ENCODE measurements at regions not wholly inside any gene's neighbourhood (a gene's known extent, or its start where the extent isn't known, plus 50 kb on each side); places are given as distances from the start of the nearest gene placed in this dataset.

DNA sequence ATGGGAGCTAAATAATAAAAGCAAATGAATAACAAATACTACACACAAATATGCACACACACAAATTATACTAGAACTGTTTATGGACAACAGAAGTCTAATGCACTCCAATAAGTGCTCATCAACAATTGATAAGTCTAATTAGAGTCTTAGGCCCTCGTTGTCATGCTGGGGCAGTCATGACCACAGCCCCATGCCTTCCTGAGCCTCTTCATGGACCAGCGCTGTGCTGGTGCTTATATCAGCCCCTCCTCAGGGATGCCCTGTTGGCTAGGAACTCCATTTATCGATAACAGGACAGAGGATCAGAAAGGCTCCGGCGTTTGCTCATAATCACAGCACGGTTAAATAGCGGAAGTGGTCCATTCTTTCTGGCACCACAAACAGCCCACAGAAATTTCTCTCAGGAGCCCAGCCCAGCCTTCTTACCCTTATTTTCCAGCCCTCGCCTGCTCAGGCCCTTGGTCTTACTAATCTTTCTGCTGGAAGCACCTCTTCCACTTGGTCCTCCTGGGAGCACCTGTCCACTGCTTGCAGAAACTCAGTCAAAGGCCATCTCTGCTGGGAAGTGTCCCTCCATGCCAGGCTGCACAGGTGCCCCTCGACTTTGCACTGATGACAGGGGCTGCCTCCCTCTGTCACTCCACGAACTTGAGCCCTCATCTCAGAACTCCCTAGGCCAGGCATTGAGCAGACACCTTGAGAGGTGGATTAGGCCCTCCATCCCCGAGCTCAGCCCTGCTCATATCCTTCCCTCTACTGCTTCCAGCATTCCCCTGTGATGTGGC is 500.2 kb upstream of the HS6ST1 start:
- Mint-ChIP-seq H3K27me3 (ENCODE audit: low read depth) (peaks cover 15% of the 10 kb centered on the region), H3K4me3 (no peak overlapping the region), H3K36me3 (ENCODE audit: low read depth) (no peaks in the 10 kb centered on the region), H3K9me3 (peaks cover 4% of the 10 kb centered on the region), H3K4me1 (peaks cover 8% of the 10 kb centered on the region), H3K27ac (no peak overlapping the region)
- TF ChIP-seq, protein P1, sequence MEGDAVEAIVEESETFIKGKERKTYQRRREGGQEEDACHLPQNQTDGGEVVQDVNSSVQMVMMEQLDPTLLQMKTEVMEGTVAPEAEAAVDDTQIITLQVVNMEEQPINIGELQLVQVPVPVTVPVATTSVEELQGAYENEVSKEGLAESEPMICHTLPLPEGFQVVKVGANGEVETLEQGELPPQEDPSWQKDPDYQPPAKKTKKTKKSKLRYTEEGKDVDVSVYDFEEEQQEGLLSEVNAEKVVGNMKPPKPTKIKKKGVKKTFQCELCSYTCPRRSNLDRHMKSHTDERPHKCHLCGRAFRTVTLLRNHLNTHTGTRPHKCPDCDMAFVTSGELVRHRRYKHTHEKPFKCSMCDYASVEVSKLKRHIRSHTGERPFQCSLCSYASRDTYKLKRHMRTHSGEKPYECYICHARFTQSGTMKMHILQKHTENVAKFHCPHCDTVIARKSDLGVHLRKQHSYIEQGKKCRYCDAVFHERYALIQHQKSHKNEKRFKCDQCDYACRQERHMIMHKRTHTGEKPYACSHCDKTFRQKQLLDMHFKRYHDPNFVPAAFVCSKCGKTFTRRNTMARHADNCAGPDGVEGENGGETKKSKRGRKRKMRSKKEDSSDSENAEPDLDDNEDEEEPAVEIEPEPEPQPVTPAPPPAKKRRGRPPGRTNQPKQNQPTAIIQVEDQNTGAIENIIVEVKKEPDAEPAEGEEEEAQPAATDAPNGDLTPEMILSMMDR (IDR thresholded peaks at IDR 0.05; ENCODE audit: unreplicated experiment in 3 of 3) = no peak

- peaks cover 15% of the 10 kb centered on the region for H3K27me3 Mint-ChIP-seq (ENCODE audit: low read depth)
- no peak overlapping the region for H3K4me3 Mint-ChIP-seq
- TF ChIP-seq, protein P1 (IDR thresholded peaks at IDR 0.05; ENCODE audit: unreplicated experiment in 3 of 3) = no peak
- H3K9me3 Mint-ChIP-seq = peaks cover 8% of the 10 kb centered on the region
- H3K4me1 Mint-ChIP-seq = peaks cover 8% of the 10 kb centered on the region
- no peak overlapping the region for H3K27ac Mint-ChIP-seq
- H3K36me3 Mint-ChIP-seq (ENCODE audit: low read depth) = no peaks in the 10 kb centered on the region
Observed at GRCh38 chr2:128820452-128820851, 501.8 kb upstream of the HS6ST1 start.

GRCh38 chr2:128821010-128821409 is 502.3 kb upstream of the HS6ST1 start:
- TF ChIP-seq, protein P1 (IDR thresholded peaks at IDR 0.05; ENCODE audit: unreplicated experiment in 3 of 3) = no peak
- H3K27me3 Mint-ChIP-seq (ENCODE audit: low read depth) = peaks cover 15% of the 10 kb centered on the region
- peaks cover 8% of the 10 kb centered on the region for H3K4me1 Mint-ChIP-seq
- no peak overlapping the region for H3K4me3 Mint-ChIP-seq
- peaks cover 8% of the 10 kb centered on the region for H3K9me3 Mint-ChIP-seq
- H3K36me3 Mint-ChIP-seq (ENCODE audit: low read depth) = no peaks in the 10 kb centered on the region
- H3K27ac Mint-ChIP-seq = no peak overlapping the region

DNA sequence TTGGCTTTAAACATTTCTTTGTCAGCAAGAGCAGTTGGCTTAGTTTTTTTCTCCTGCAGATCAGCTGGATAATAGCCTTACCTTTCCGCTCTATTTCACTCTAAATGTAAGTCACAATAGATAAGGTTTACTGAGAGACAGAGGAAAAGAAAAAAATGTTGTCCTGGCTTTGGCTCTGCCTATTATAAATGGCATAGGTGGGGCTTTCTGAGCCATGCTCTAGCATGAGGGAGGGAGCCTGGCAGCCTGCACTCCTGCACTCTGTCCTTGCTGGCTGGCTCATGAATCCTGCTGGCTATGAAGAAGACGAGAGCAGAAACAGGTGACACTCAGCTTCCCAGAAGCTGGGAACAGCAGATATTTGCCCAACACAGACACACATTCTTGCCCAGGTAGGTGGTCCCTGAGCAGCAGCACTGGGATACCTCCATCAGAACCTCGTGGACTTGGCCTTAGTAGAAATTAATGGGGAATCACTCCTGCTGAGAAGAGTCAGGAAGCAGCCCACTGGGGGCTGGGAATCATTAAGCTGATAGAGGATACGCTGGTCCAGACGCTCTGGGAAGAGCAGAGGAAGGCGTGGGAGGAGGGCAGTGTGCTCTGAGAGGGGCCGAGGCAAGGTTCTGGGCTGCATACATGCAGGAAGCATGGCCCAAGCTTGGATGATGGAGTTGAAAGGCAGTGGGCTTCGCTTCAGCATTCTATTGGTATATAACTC is 514.4 kb upstream of the HS6ST1 start:
- no peaks in the 10 kb centered on the region for H3K9me3 Mint-ChIP-seq
- peak overlapping the region; percentile 60 to 85 (median 76) for H3K27ac Mint-ChIP-seq
- H3K4me3 Mint-ChIP-seq = no peak overlapping the region
- H3K27me3 Mint-ChIP-seq (ENCODE audit: low read depth) = peaks cover 12% of the 10 kb centered on the region
- TF ChIP-seq, protein P1 (IDR thresholded peaks at IDR 0.05; ENCODE audit: unreplicated experiment in 3 of 3) = no peak
- no peaks in the 10 kb centered on the region for H3K36me3 Mint-ChIP-seq (ENCODE audit: low read depth)
- H3K4me1 Mint-ChIP-seq = peaks cover 22% of the 10 kb centered on the region

DNA sequence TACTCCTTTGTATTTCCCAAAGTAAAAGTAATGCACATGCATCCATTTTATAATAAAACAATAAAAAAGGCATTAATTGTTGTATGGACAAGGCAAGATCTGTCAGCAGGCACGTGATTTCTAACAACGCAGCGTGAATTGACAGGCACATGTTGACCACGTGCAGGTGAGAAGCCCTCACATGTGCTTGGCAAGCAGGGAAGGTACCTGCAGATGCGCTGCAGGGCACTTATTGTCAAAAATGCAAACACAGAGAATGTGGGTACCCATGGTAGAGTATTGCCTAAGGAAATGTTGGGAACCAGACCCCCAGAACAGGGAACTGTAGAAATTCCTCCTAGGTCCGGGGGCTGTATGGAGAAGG is 515.0 kb upstream of the HS6ST1 start:
- Mint-ChIP-seq H3K36me3 (ENCODE audit: low read depth) (no peaks in the 10 kb centered on the region), H3K27me3 (ENCODE audit: low read depth) (peaks cover 12% of the 10 kb centered on the region), H3K4me3 (no peak overlapping the region), H3K4me1 (peaks cover 22% of the 10 kb centered on the region), H3K9me3 (no peaks in the 10 kb centered on the region), H3K27ac (peak overlapping the region in 2 of 3 experiments; percentile 76 to 85)
- TF ChIP-seq, protein P1 (IDR thresholded peaks at IDR 0.05; ENCODE audit: unreplicated experiment in 3 of 3) = no peak

All from nephron (organoid).